GM12878 (cell line): ENCODE measurements at regions not wholly inside any gene's neighbourhood (a gene's known extent, or its start where the extent isn't known, plus 50 kb on each side); places are given as distances from the start of the nearest gene placed in this dataset.
"Not testable (repeated sequence)": the region's sequence is repeated elsewhere in the genome, so short reads cannot be mapped to it uniquely, and the experiment has no call there.

ENCODE experiments used
- ATAC-seq: fragments of 200-7000 bp; cut with Tn5 transposase; 3 replicates; pipeline ENCODE4 v1.9.1; 2020; ENCODE audit warnings: mild to moderate bottlenecking, moderate library complexity
- BruUV-seq: library from RNA; stranded (reverse); fragments of 400-500 nt; replicated peaks from 2 replicates; lab custom pipeline; 2021; lab: Mats Ljungman, UMichigan
- CTCF ChIA-PET: fragments of 300-600 bp; sonication (Branson Sonifier 250); formaldehyde crosslinking; extraction: SDS; loops from one replicate; lab custom pipeline; 2021; ENCODE audit warnings: inconsistent platforms; lab: Yijun Ruan, JAX
- POLR2A ChIA-PET: fragments of 350-600 bp; formaldehyde crosslinking; extraction: SDS; loops from one replicate; lab custom pipeline; 2021; ENCODE audit warnings: inconsistent platforms; lab: Charles Lee
- RAD21 ChIA-PET: fragments of 300-600 bp; sonication (Branson Sonifier 250); formaldehyde crosslinking; loops from one replicate; lab custom pipeline; 2023; ENCODE audit warnings: antibody characterized with exemption; ENCODE audit not compliant: unreplicated experiment; lab: Charles Lee
- SMC1A ChIA-PET: fragments of 300-600 bp; sonication (Branson Sonifier 250); formaldehyde crosslinking; loops from one replicate; lab custom pipeline; 2023; ENCODE audit not compliant: unreplicated experiment, uncharacterized antibody; lab: Charles Lee
- DNase-seq: peaks from one replicate; pipeline ENCODE4 v3.0.0-alpha.2; 2011; ENCODE audit warnings: low read depth, low spot score
- FAIRE-seq: peaks from 3 replicates; lab custom pipeline; 2011; peaks lifted over from hg19 to GRCh38; lab: Jason Lieb, UNC
- H2AFZ ChIP-seq: 2 replicates; pipeline ENCODE4 v1.6.0; 2011; ENCODE audit warnings: low read depth, low read length, control low read depth; ENCODE audit not compliant: control insufficient read depth
- H3K27ac ChIP-seq: 2 replicates; pipeline ENCODE4 v1.5.1; 2011; ENCODE audit warnings: control low read depth; ENCODE audit not compliant: control insufficient read depth, insufficient read depth
- H3K27me3 ChIP-seq, 2 experiments: replicated peaks in 1 of 2; 2 replicates each; pipeline versions ENCODE4 v1.6.0 to v1.6.1; 2011; ENCODE audit warnings: low read length in 1 of 2; ENCODE audit not compliant: control insufficient read depth in 2 of 2, insufficient read depth in 2 of 2
- H3K36me3 ChIP-seq, 2 experiments: 2 replicates each; pipeline ENCODE4 v1.5.1; 2011; ENCODE audit warnings: low read length in 1 of 2; ENCODE audit not compliant: control insufficient read depth in 2 of 2, insufficient read depth in 2 of 2
- H3K4me1 ChIP-seq: 2 replicates; pipeline ENCODE4 v1.6.1; 2011; ENCODE audit warnings: mild to moderate bottlenecking, low read length, moderate library complexity, mixed read lengths; ENCODE audit not compliant: control insufficient read depth, insufficient read depth
- H3K4me2 ChIP-seq: 2 replicates; pipeline ENCODE4 v1.6.0; 2011; ENCODE audit warnings: control low read depth; ENCODE audit not compliant: control insufficient read depth, insufficient read depth
- H3K4me3 ChIP-seq: fragments of 200-600 bp; sonication (generic); 2 replicates; pipeline ENCODE4 v1.5.1; 2016
- H3K79me2 ChIP-seq: 2 replicates; pipeline ENCODE4 v1.6.0; 2011; ENCODE audit warnings: low read length; ENCODE audit not compliant: control insufficient read depth, insufficient read depth
- H3K9ac ChIP-seq: 2 replicates; pipeline ENCODE4 v1.8.0; 2011; ENCODE audit warnings: low read length, control low read depth, mixed read lengths; ENCODE audit not compliant: control insufficient read depth, insufficient read depth
- H3K9me3 ChIP-seq: replicated peaks from 3 replicates; pipeline ENCODE4 v1.5.1; 2011; ENCODE audit warnings: mild to moderate bottlenecking, low read length; ENCODE audit not compliant: control insufficient read depth, insufficient read depth
- H4K20me1 ChIP-seq: 2 replicates; pipeline ENCODE4 v1.6.0; 2011; ENCODE audit not compliant: control insufficient read depth, insufficient read depth
- ETV6 ChIP-seq, 2 experiments: fragments of 450-650 bp in 1 of 2; IDR thresholded peaks in 1 of 2; conservative IDR thresholded peaks in 1 of 2; 2 replicates each; pipeline ENCODE4 v1.6.1; 2014; ENCODE audit warnings: antibody characterized with exemption in 1 of 2, borderline replicate concordance in 1 of 2, low read depth in 1 of 2, mild to moderate bottlenecking in 1 of 2, moderate library complexity in 1 of 2
- FOXK2 ChIP-seq: fragments of 450-650 bp; IDR thresholded peaks from 2 replicates; pipeline ENCODE4 v1.6.1; 2017; ENCODE audit warnings: mild to moderate bottlenecking, moderate library complexity
- GATAD2B ChIP-seq: fragments of 450-650 bp; conservative IDR thresholded peaks from 2 replicates; pipeline ENCODE4 v1.6.1; 2017; ENCODE audit warnings: low read depth, mild to moderate bottlenecking, moderate library complexity
- LARP7 ChIP-seq: fragments of 450-650 bp; IDR thresholded peaks from 2 replicates; pipeline ENCODE4 v1.6.1; 2017; ENCODE audit warnings: mild to moderate bottlenecking
- SP1 ChIP-seq: IDR thresholded peaks from one replicate; pipeline ENCODE4 v1.6.1; 2011; ENCODE audit warnings: low read depth, low read length
- SRF ChIP-seq, 2 experiments: IDR thresholded peaks; 2 replicates each; pipeline ENCODE4 v1.6.1; 2011; ENCODE audit warnings: low read depth in 2 of 2, low read length in 2 of 2, mild to moderate bottlenecking in 1 of 2, moderate library complexity in 1 of 2
- YBX1 ChIP-seq: fragments of 450-650 bp; IDR thresholded peaks from 2 replicates; pipeline ENCODE4 v1.6.1; 2016; ENCODE audit warnings: antibody characterized with exemption
- ZNF274 ChIP-seq: IDR thresholded peaks from one replicate; pipeline ENCODE4 v1.8.0; 2011; ENCODE audit not compliant: insufficient read length, insufficient read depth
- ZNF384 ChIP-seq: IDR thresholded peaks from 2 replicates; pipeline ENCODE4 v1.6.1; 2012; ENCODE audit warnings: low read depth, mild to moderate bottlenecking, low read length, improper control_type of control experiment, borderline replicate concordance
- WGBS: methylation state at CpG from one replicate; pipeline ENCODE4 v1.1.6; 2016; ENCODE audit warnings: low lambda C conversion rate; ENCODE audit not compliant: insufficient replicate concordance, insufficient coverage; ENCODE audit errors: missing lambda C conversion rate; 5-methylcytosine and 5-hydroxymethylcytosine counted together
- in situ Hi-C: fragments of 300-500 bp; cut with MboI; formaldehyde crosslinking; loops from 9 replicates; pipeline ENCODE4 v1.14.3; 2018; ENCODE audit warnings: mixed read lengths
- intact Hi-C: fragments of 100-400 bp; cut with micrococcal nuclease; formaldehyde crosslinking; loops from one replicate; pipeline ENCODE4 v1.14.2; 2022; ENCODE audit not compliant: unreplicated experiment

DNA sequence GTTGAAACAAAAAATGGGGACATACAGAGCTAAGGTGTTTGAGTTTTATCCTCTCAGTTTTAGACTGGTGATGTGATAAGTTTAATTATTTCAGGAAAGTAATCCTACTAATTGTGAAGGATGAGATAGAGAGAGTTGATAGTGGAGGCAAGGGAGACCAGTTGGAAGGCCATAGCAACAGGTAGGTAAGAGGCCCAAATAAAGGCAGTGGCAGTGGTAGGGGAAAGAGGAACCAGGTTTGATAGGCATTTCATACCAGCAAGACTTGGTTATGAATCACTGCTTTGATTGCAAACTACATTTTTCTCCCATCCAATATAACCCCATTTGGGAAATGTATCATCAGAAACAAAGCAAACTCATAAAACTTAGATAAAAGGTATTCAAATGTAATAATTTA is 63.1 kb upstream of the SH3GLB1 start:
- DNase-seq (no peak), ATAC-seq (no peak), FAIRE-seq (no peak)
- ChIA-PET RAD21 (no interaction called here), CTCF (no interaction called here), SMC1A (no interaction called here), POLR2A (no interaction called here)
- no TSS peak for BruUV-seq
- Histone ChIP-seq H3K9me3 (no peaks in the 10 kb centered on the region), H3K4me2 (no peak overlapping the region), H3K36me3 (no peaks in the 10 kb centered on the region), H3K4me1 (no peaks in the 10 kb centered on the region), H3K9ac (no peak overlapping the region), H3K79me2 (no peaks in the 10 kb centered on the region), H3K27me3 (no peaks in the 10 kb centered on the region), H4K20me1 (no peaks in the 10 kb centered on the region), H3K27ac (no peak overlapping the region), H3K4me3 (no peak overlapping the region), H2AFZ (no peak overlapping the region)
- intact Hi-C loops = no loop called here
- TF ChIP-seq GATAD2B (no peak), YBX1 (no peak), SP1 (no peak), ZNF274 (no peak), LARP7 (no peak), FOXK2 (no peak), SRF (IDR thresholded peaks at IDR 0.05; ENCODE audit: low read depth in 2 of 2, low read length in 2 of 2) (no peak), ETV6 (conservative IDR thresholded peaks at IDR 0.05 in 1 of 2, IDR thresholded peaks at IDR 0.05 in 1 of 2; ENCODE audit: borderline replicate concordance in 1 of 2, low read depth in 1 of 2) (no peak), ZNF384 (no peak)
- in situ Hi-C loops = no loop called here

DNA sequence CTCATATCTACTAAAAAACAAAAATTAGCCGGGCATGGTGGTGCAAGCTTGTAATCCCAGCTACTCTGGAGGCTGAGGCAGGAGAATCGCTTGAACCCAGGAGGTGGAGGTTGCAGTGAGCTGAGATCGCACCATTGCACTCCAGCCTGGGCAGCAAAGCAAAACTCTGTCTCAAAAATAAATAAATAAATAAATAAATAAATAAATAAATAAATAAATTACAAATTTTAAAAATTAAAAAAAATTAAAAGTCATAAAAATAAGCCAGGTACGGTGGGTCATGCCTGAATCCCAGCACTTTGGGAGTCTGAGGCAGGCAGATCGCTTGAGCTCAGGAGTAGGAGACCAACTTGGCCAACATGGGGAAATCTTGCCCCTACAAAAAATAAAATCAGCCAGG is 59.7 kb upstream of the SH3GLB1 start:
- intact Hi-C loops, H3K4me1 ChIP-seq, DNase-seq, in situ Hi-C loops, SMC1A ChIA-PET, FAIRE-seq, POLR2A ChIA-PET, H3K9ac ChIP-seq, H3K4me2 ChIP-seq, H3K9me3 ChIP-seq, H3K4me3 ChIP-seq, H3K36me3 ChIP-seq, RAD21 ChIA-PET, ATAC-seq, H3K27ac ChIP-seq, H3K27me3 ChIP-seq, CTCF ChIA-PET, BruUV-seq, H4K20me1 ChIP-seq, H2AFZ ChIP-seq, H3K79me2 ChIP-seq: not testable (repeated sequence)
- 63% methylated on average over 5 of the region's 5 CpGs for WGBS
